ENCODE measurements at regions not wholly inside any gene's neighbourhood (a gene's known extent, or its start where the extent isn't known, plus 50 kb on each side); places are given as distances from the start of the nearest gene placed in this dataset.

GRCh38 chr18:10286580-10287150, 167.8 kb upstream of the APCDD1 start:
- H3K4me3 ChIP-seq (ENCODE audit: low read length), result no peak overlapping the region
- 0 out of 2 replicates have a peak, but pooled peaks cover 5% of the 10 kb centered on the region for H3K9me3 ChIP-seq (ENCODE audit: control insufficient read depth, insufficient read depth, low read length)
- no peaks in the 10 kb centered on the region for H3K36me3 ChIP-seq (ENCODE audit: control insufficient read depth, low read length)
- H3K27me3 ChIP-seq (ENCODE audit: control insufficient read depth, low read length), result no peaks in the 10 kb centered on the region
- H3F3A ChIP-seq (ENCODE audit: control insufficient read depth, insufficient read depth), result no peaks in the 10 kb centered on the region
- H3K4me2 ChIP-seq (ENCODE audit: low read length), result no peak overlapping the region
- no peaks in the 10 kb centered on the region for H4K20me1 ChIP-seq (ENCODE audit: control insufficient read depth, insufficient read depth, low read depth, low read length)
- H3K27ac ChIP-seq (ENCODE audit: low read depth, low read length), result no peak overlapping the region
- H3K4me1 ChIP-seq (ENCODE audit: control insufficient read depth, low read length), result no peaks in the 10 kb centered on the region
- H3K79me2 ChIP-seq (ENCODE audit: control insufficient read depth, low read length), result no peaks in the 10 kb centered on the region
- no peak for TF ChIP-seq EZH2phosphoT487 (IDR thresholded peaks at IDR 0.05; ENCODE audit: borderline replicate concordance, low read length)
- TF ChIP-seq CTCF (IDR thresholded peaks at IDR 0.05; ENCODE audit: low read depth, low read length, poor library complexity, severe bottlenecking), result no peak
- no peaks in the 10 kb centered on the region for H3K9me2 ChIP-seq (replicated peaks; ENCODE audit: control insufficient read depth, low read length)

- TF ChIP-seq CTCF (IDR thresholded peaks at IDR 0.05; ENCODE audit: low read depth, low read length, poor library complexity, severe bottlenecking) (no peak), EZH2phosphoT487 (IDR thresholded peaks at IDR 0.05; ENCODE audit: borderline replicate concordance, low read length) (no peak)
- Histone ChIP-seq H3K9me2 (replicated peaks; ENCODE audit: control insufficient read depth, low read length) (no peaks in the 10 kb centered on the region), H3K4me2 (ENCODE audit: low read length) (no peak overlapping the region), H3K9me3 (ENCODE audit: control insufficient read depth, insufficient read depth, low read length) (0 out of 2 replicates have a peak, but pooled peaks cover 5% of the 10 kb centered on the region), H4K20me1 (ENCODE audit: control insufficient read depth, insufficient read depth, low read depth, low read length) (no peaks in the 10 kb centered on the region), H3K4me3 (ENCODE audit: low read length) (no peak overlapping the region), H3F3A (ENCODE audit: control insufficient read depth, insufficient read depth) (no peaks in the 10 kb centered on the region), H3K27me3 (ENCODE audit: control insufficient read depth, low read length) (no peaks in the 10 kb centered on the region), H3K4me1 (ENCODE audit: control insufficient read depth, low read length) (no peaks in the 10 kb centered on the region), H3K79me2 (ENCODE audit: control insufficient read depth, low read length) (no peaks in the 10 kb centered on the region), H3K36me3 (ENCODE audit: control insufficient read depth, low read length) (no peaks in the 10 kb centered on the region), H3K27ac (ENCODE audit: low read depth, low read length) (no peak overlapping the region)
These were observed 165.2 kb upstream of the APCDD1 start for GRCh38 chr18:10289251-10289650.

- TF ChIP-seq EZH2phosphoT487 (IDR thresholded peaks at IDR 0.05; ENCODE audit: borderline replicate concordance, low read length) (no peak), CTCF (IDR thresholded peaks at IDR 0.05; ENCODE audit: low read depth, low read length, poor library complexity, severe bottlenecking) (no peak)
- no peaks in the 10 kb centered on the region for H4K20me1 ChIP-seq (ENCODE audit: control insufficient read depth, insufficient read depth, low read depth, low read length)
- H3K9me2 ChIP-seq (replicated peaks; ENCODE audit: control insufficient read depth, low read length), result no peaks in the 10 kb centered on the region
- H3K4me2 ChIP-seq (ENCODE audit: low read length), result no peak overlapping the region
- H3K27me3 ChIP-seq (ENCODE audit: control insufficient read depth, low read length), result no peaks in the 10 kb centered on the region
- H3F3A ChIP-seq (ENCODE audit: control insufficient read depth, insufficient read depth), result no peaks in the 10 kb centered on the region
- H3K9me3 ChIP-seq (ENCODE audit: control insufficient read depth, insufficient read depth, low read length), result 0 out of 2 replicates have a peak, but pooled peaks cover 5% of the 10 kb centered on the region
- H3K79me2 ChIP-seq (ENCODE audit: control insufficient read depth, low read length), result no peaks in the 10 kb centered on the region
- no peaks in the 10 kb centered on the region for H3K4me1 ChIP-seq (ENCODE audit: control insufficient read depth, low read length)
- H3K27ac ChIP-seq (ENCODE audit: low read depth, low read length), result no peak overlapping the region
- no peaks in the 10 kb centered on the region for H3K36me3 ChIP-seq (ENCODE audit: control insufficient read depth, low read length)
- H3K4me3 ChIP-seq (ENCODE audit: low read length), result no peak overlapping the region
These were observed 164.3 kb upstream of the APCDD1 start for GRCh38 chr18:10289951-10290637.
